Stimulated activated naive B cell treated with anti-CD40 and anti-IgM and Interleukin-4, amounts not matched to agents 10 μg/mL and 1 μg/mL and 100 μg/mL, for 72 hours (primary cell): ENCODE measurements at regions not wholly inside any gene's neighbourhood (a gene's known extent, or its start where the extent isn't known, plus 50 kb on each side); places are given as distances from the start of the nearest gene placed in this dataset.
"Not testable (repeated sequence)": the region's sequence is repeated elsewhere in the genome, so short reads cannot be mapped to it uniquely, and the experiment has no call there.

ENCODE experiments used
- ATAC-seq, 2 donors: fragments of 150-1000 bp; cut with Tn5 transposase; replicated peaks; 2 replicates each; pipeline ENCODE4 v1.10.0; 2021; ENCODE audit warnings: moderate library complexity in 1 of 2
- DNase-seq: peaks from one replicate; pipeline ENCODE4 v3.0.0; 2021
- H3K27ac Mint-ChIP-seq: one replicate; pipeline ENCODE4 v1.8.0; 2022; ENCODE audit warnings: mild to moderate bottlenecking, mixed read lengths
- H3K27me3 Mint-ChIP-seq, 2 donors: one replicate each; pipeline ENCODE4 v1.8.0; 2022; ENCODE audit warnings: mixed read lengths in 2 of 2
- H3K36me3 Mint-ChIP-seq, 2 donors: one replicate each; pipeline ENCODE4 v1.8.0; 2022; ENCODE audit warnings: mixed read lengths in 2 of 2, mild to moderate bottlenecking in 1 of 2
- H3K4me1 Mint-ChIP-seq, 2 donors: one replicate each; pipeline ENCODE4 v1.8.0; 2022; ENCODE audit warnings: mixed read lengths in 2 of 2, mild to moderate bottlenecking in 1 of 2
- H3K4me3 Mint-ChIP-seq, 2 donors: one replicate each; pipeline ENCODE4 v1.8.0; 2022; ENCODE audit warnings: mild to moderate bottlenecking in 2 of 2, mixed read lengths in 2 of 2, moderate library complexity in 1 of 2
- H3K9me3 Mint-ChIP-seq, 2 donors: one replicate each; pipeline ENCODE4 v1.8.0; 2022; ENCODE audit warnings: mixed read lengths in 2 of 2, mild to moderate bottlenecking in 1 of 2

DNA sequence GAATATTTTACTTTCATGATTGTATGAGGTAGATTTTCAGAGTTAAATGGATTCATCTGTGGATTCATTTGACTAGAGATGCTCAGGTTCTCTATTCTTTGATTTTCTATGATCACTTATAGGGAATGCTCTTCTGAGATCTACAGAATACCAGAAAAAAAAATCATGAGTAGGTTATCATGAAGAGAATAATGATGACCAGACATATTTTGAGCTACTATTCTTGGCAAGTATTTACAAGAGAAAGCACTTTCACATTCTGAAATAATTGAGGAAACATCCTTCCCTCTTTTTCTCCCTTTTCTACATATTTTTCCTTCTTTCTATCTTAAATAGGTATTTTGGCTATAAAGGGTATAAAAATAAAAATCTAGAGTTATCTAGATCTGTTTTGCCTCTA lies 543.0 kb upstream of the TUSC1 start:
- no peaks in the 10 kb centered on the region for H3K36me3 Mint-ChIP-seq
- peaks cover 4 to 5% of the 10 kb centered on the region in 2 donors for H3K9me3 Mint-ChIP-seq
- no peak for ATAC-seq
- H3K4me1 Mint-ChIP-seq: no peaks in the 10 kb centered on the region
- no peak for DNase-seq
- no peaks in the 10 kb centered on the region for H3K27me3 Mint-ChIP-seq
- H3K4me3 Mint-ChIP-seq: no peak overlapping the region
- H3K27ac Mint-ChIP-seq: no peak overlapping the region

DNA sequence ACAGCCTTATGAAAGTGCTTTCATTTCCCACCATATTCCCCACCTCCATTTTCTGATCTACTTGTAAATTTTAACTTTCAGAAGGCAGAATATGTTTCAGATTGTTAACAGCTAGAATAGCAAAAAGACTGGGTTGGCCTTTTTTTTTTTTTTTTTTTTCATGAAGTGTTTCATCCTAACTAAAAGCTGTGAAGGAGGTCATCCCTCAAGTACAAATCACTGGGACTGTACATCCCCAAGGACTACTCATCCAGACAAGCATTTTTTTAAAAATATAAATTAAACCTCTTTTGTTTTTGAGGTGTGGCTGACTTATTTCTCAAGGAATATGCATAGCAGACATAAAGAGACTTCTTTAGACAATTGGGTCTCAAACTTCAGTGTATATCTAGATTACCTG lies 542.1 kb upstream of the TUSC1 start:
- no peak overlapping the region for H3K27ac Mint-ChIP-seq
- ATAC-seq (no peak), DNase-seq (no peak)
- H3K4me3 Mint-ChIP-seq: no peak overlapping the region
- no peaks in the 10 kb centered on the region for H3K27me3 Mint-ChIP-seq
- H3K36me3 Mint-ChIP-seq: no peaks in the 10 kb centered on the region
- H3K9me3 Mint-ChIP-seq: peaks cover 5 to 6% of the 10 kb centered on the region in 2 donors
- H3K4me1 Mint-ChIP-seq: no peaks in the 10 kb centered on the region

DNA sequence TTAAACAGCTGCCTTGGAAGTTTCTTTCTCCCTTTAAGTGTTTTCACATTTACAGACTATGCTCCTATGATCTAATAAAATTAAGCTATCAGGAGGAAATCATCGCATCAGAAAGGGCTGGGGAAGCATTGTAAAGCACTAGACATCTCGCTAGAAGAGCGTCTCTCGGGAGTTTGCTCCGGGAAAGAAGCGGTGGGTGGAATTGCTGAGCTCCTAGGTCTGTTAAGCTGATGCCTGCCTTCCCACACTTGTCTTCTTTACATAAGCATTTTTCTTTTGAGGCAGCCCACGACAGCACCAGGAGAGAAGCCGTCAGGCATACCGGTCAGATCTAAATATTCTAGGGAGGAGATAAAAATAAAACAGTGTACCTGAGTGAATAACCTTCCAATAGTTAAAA lies 541.7 kb upstream of the TUSC1 start:
- DNase-seq: no peak
- Mint-ChIP-seq H3K4me1 (no peaks in the 10 kb centered on the region), H3K27ac (no peak overlapping the region), H3K4me3 (no peak overlapping the region), H3K27me3 (no peaks in the 10 kb centered on the region), H3K9me3 (peaks cover 5 to 6% of the 10 kb centered on the region in 2 donors), H3K36me3 (no peaks in the 10 kb centered on the region)
- ATAC-seq: no peak

DNA sequence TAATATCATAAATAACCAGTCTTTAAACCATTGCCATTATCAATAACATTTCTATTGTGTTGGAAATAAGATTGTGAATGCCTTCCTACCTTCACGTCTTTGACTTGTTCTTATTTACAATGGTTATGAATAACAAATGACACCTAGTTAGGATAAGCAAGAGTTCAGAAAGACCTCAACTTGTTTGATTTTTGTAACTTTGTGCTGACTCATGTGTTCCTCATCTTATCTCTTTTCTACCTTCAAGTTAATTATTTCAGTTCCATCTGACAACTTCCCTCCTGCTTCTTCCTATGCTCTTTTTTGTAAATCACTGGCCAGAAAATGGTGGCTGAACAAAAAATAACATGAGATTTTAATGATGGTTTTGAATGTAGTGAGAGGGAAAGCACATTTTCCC lies 538.5 kb upstream of the TUSC1 start:
- no peak overlapping the region for H3K27ac Mint-ChIP-seq
- H3K36me3 Mint-ChIP-seq: no peaks in the 10 kb centered on the region
- no peaks in the 10 kb centered on the region for H3K27me3 Mint-ChIP-seq
- peaks cover 4 to 5% of the 10 kb centered on the region in 2 donors for H3K9me3 Mint-ChIP-seq
- DNase-seq (no peak), ATAC-seq (no peak)
- H3K4me3 Mint-ChIP-seq: no peak overlapping the region
- no peaks in the 10 kb centered on the region for H3K4me1 Mint-ChIP-seq

DNA sequence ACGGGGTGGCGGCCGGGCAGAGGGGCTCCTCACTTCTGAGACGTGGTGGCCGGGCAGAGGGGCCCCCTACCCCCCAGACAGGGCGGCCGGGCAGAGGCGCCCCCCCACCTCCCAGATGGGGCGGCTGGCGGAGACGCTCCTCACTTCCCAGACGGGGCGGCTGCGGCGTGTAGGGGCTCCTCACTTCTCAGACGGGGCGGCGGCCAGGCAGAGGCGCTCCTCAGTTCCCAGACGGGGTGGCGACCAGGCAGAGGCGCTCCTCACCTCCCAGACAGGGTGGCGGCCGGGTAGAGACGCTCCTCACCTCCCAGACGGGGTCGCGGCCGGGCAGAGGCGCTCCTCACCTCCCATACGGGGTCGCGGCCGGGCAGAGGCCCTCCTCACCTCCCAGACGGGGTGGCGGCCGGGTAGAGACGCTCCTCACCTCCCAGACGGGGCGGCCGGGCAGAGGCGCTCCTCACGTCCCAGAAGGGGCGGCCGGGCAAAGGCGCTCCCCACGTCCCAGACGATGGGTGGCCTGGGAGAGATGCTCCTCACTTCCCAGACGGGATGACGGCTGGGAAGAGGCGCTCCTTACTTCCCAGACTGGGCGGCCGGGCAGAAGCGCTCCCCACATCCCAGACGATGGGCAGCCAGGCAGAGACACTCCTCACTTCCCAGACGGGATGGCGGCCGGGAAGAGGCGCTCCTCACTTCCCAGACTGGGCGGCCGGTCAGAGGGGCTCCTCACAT lies 536.6 kb upstream of the TUSC1 start:
- not testable (repeated sequence) for H3K4me1 Mint-ChIP-seq, H3K36me3 Mint-ChIP-seq, H3K9me3 Mint-ChIP-seq, H3K4me3 Mint-ChIP-seq, ATAC-seq, H3K27me3 Mint-ChIP-seq, DNase-seq, H3K27ac Mint-ChIP-seq

DNA sequence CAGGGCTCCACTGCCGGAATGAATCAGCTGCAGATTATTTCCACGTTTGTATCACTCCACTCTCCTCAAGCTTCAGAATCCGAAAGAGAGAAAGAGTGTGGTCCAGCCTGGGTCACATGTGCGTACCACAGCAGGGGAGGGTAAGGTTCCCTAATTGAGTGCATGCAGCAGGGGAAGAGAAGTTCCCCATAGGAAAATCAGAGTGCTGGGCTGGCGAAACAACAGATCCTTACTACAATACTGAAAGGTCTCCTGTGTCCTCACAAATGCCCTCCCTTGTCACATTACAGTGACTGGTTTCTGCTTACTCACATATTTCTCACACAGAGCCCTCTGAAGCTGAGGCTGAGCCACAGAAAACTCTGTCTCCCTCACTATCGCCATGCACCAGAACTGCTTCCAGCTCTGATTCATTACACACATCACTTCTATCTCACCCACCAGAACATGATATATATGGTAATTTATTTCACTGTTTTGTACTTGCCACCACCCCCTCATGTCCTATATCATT lies 532.2 kb upstream of the TUSC1 start:
- H3K36me3 Mint-ChIP-seq: no peaks in the 10 kb centered on the region
- no peak for DNase-seq
- no peak overlapping the region for H3K27ac Mint-ChIP-seq
- H3K4me1 Mint-ChIP-seq: no peaks in the 10 kb centered on the region
- no peaks in the 10 kb centered on the region for H3K27me3 Mint-ChIP-seq
- peak in 1 of 2 donors; percentile 16 for ATAC-seq
- H3K4me3 Mint-ChIP-seq: no peak overlapping the region
- no peaks in the 10 kb centered on the region for H3K9me3 Mint-ChIP-seq

DNA sequence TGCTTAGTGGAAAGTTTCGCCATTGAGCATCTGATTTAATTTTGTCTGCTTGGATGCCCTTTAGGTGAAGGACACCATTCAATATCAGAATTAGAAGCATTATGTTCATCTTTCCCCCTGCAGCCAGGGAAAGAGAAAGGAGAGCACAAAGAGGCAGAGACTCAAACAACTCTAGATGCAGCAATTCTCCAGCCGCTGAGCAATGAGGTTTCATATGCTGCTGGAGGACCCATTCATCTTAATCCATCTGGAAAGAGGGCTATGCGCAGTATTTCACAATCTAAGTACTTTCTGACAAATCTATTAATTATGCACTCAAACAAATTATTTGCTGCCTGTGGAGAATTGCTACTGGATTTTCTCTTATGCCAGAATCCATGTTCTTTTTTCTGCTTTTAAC lies 527.0 kb upstream of the TUSC1 start:
- H3K9me3 Mint-ChIP-seq: no peaks in the 10 kb centered on the region
- no peaks in the 10 kb centered on the region for H3K36me3 Mint-ChIP-seq
- no peak overlapping the region for H3K4me3 Mint-ChIP-seq
- no peaks in the 10 kb centered on the region for H3K27me3 Mint-ChIP-seq
- no peak for ATAC-seq
- H3K27ac Mint-ChIP-seq: no peak overlapping the region
- no peak for DNase-seq
- H3K4me1 Mint-ChIP-seq: no peaks in the 10 kb centered on the region

DNA sequence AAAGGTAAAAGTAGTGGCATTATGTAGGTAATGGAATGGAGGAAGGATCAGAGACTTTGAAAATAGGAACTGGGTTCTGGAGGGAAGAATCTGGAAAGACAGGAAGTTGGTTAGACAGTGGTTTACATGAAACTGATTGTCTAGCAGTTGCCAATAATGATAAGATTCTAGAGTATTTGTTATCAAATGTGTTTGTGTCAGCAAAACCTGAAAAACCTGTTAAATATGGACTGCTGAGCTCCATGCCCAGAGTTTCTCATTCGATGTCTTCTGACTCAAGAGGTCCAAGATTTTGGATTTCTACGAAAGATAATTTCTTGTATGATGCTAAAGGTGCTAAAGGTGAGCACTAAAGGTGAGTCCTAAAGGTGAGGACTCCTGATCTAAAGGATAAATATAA lies 515.0 kb upstream of the TUSC1 start:
- no peak overlapping the region for H3K4me3 Mint-ChIP-seq
- no peak for DNase-seq
- ATAC-seq: no peak
- no peak overlapping the region for H3K27ac Mint-ChIP-seq
- no peaks in the 10 kb centered on the region for H3K27me3 Mint-ChIP-seq
- H3K36me3 Mint-ChIP-seq: no peaks in the 10 kb centered on the region
- peaks cover 0 to 10% of the 10 kb centered on the region in 2 donors for H3K9me3 Mint-ChIP-seq
- no peaks in the 10 kb centered on the region for H3K4me1 Mint-ChIP-seq

DNA sequence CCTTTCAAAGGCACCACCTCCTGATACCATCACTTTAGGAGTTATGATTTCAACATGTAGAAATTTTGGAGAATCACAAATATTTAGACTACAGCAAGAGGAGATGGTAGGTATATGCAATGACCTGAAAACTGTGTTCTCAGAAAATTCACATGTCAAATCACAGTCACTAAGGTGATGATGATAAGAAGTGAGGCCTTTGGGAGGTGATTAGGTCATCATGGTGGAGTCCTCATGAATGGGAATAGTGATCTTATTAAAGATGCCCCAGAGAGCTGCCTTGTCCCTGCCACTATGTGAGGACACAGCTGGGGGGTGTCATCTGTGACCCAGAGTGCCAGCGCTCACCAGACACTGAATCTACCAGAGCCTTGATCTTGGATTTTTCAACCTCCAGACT lies 513.5 kb upstream of the TUSC1 start:
- H3K9me3 Mint-ChIP-seq: peaks cover 0 to 7% of the 10 kb centered on the region in 2 donors
- H3K27ac Mint-ChIP-seq: no peak overlapping the region
- H3K4me3 Mint-ChIP-seq: no peak overlapping the region
- H3K27me3 Mint-ChIP-seq: no peaks in the 10 kb centered on the region
- no peak for DNase-seq
- ATAC-seq: no peak
- no peaks in the 10 kb centered on the region for H3K36me3 Mint-ChIP-seq
- no peaks in the 10 kb centered on the region for H3K4me1 Mint-ChIP-seq

DNA sequence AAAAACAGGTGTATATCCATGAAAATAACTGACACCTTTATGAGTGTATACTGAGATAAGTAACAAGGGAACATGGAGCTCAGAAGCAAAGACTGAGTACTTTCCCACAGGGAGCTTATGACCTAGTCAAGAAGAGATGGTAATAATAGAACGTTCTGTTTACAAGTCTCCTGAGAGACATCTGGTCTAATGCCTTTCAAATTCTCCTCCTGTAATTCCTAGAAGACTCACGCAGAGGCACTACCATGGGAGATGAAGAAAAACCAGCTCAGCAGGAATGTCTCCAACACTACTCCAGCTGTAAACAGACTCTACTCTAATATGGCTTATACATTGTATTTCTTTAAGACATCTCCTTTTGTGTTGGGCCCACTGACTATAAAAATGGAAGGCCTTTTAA lies 503.6 kb upstream of the TUSC1 start:
- H3K27me3 Mint-ChIP-seq: no peaks in the 10 kb centered on the region
- no peaks in the 10 kb centered on the region for H3K36me3 Mint-ChIP-seq
- peaks cover 0 to 4% of the 10 kb centered on the region in 2 donors for H3K9me3 Mint-ChIP-seq
- H3K4me3 Mint-ChIP-seq: no peak overlapping the region
- no peaks in the 10 kb centered on the region for H3K4me1 Mint-ChIP-seq
- DNase-seq (no peak), ATAC-seq (no peak)
- H3K27ac Mint-ChIP-seq: no peak overlapping the region

DNA sequence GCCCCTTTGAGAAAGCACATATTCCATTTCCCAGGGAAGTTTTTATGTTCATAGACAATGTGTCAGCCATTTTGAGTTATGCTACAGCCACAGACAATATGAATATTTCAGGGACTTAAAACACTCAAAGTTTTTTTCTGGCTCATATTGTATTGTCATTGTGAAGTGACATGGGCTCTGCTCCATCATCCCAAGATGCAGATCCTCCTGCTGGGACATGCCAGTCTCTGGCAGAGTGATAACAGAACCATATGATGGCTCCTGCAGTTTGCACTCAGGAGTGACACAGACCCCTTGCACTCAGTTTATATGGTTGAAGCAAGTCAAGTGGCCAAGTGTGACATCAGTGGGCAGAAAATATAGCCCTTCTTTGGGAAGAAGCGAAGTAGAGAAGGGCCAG lies 498.4 kb upstream of the TUSC1 start:
- ATAC-seq: no peak

DNA sequence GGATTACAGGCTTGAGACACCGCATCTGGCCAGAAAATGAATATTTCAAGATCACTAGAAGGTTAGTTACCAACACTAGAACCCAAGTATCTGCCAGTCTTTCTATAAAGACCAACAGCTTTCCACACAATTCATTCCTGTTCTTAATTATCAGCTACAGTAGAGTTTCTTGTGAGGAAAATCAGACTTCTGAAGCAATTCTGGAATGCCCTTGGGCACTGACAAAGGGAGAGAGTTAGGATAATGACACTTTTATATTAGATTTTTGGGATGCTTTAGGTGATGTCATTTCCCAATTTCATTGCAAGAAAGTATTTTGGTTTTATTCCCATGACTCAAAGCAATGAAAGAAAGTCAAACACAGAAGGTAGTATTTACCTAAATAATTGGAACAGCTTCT lies 497.0 kb upstream of the TUSC1 start:
- no peak for DNase-seq
- H3K9me3 Mint-ChIP-seq: peaks cover 0 to 2% of the 10 kb centered on the region in 2 donors
- no peak for ATAC-seq
- H3K27me3 Mint-ChIP-seq: no peaks in the 10 kb centered on the region
- H3K36me3 Mint-ChIP-seq: no peaks in the 10 kb centered on the region
- no peak overlapping the region for H3K4me3 Mint-ChIP-seq
- no peak overlapping the region for H3K27ac Mint-ChIP-seq
- H3K4me1 Mint-ChIP-seq: no peaks in the 10 kb centered on the region

More for the DNA sequence above, 498.4 kb upstream of the TUSC1 start:
- no peak for DNase-seq
- Mint-ChIP-seq H3K4me1 (no peaks in the 10 kb centered on the region), H3K36me3 (no peaks in the 10 kb centered on the region), H3K27ac (no peak overlapping the region), H3K27me3 (no peaks in the 10 kb centered on the region), H3K9me3 (peaks cover 2 to 4% of the 10 kb centered on the region in 2 donors), H3K4me3 (no peak overlapping the region)

DNA sequence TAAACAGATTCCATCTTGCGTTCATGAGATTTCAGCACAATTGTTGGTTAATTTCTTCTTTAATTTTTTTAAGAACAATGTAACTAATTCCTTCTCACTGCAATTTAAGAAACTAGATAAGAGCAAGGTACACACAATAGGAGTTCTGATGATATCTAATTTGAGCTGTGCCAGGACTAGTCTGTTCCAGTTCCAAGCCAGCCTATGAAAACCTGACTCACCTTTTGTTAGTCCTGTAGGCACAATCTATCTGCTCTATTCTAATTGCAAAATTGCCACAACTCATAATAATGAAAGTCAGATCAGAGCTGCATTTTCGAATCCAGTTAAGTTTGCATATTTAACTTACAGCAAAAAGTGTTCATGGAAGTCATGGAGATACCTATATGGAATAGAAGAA lies 494.1 kb upstream of the TUSC1 start:
- DNase-seq: no peak
- Mint-ChIP-seq H3K4me3 (no peak overlapping the region), H3K4me1 (no peaks in the 10 kb centered on the region), H3K9me3 (peaks cover 0 to 2% of the 10 kb centered on the region in 2 donors), H3K27ac (no peak overlapping the region), H3K27me3 (no peaks in the 10 kb centered on the region), H3K36me3 (no peaks in the 10 kb centered on the region)
- ATAC-seq: no peak

DNA sequence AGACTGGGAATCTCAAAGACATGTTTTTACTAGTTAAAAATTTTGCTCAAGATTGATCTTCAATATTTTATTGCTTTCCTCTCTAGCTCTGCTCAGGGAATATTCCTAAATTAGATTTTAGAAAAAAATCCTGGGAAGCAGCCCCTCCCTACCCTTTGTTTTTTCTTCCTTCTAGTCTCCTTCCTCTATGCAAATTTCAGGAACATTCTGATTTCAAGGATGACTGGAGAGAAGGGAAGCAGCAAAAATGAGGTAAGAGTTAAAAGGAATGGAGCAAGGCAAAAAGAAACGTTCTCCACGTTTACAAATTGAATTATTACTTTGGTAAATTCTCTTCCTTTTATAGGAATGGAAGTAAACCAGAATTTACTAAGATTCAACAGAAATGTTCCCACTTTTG lies 493.4 kb upstream of the TUSC1 start:
- H3K27ac Mint-ChIP-seq: no peak overlapping the region
- ATAC-seq (no peak), DNase-seq (no peak)
- H3K27me3 Mint-ChIP-seq: no peaks in the 10 kb centered on the region
- H3K4me1 Mint-ChIP-seq: no peaks in the 10 kb centered on the region
- no peak overlapping the region for H3K4me3 Mint-ChIP-seq
- no peaks in the 10 kb centered on the region for H3K36me3 Mint-ChIP-seq
- H3K9me3 Mint-ChIP-seq: peaks cover 0 to 2% of the 10 kb centered on the region in 2 donors

DNA sequence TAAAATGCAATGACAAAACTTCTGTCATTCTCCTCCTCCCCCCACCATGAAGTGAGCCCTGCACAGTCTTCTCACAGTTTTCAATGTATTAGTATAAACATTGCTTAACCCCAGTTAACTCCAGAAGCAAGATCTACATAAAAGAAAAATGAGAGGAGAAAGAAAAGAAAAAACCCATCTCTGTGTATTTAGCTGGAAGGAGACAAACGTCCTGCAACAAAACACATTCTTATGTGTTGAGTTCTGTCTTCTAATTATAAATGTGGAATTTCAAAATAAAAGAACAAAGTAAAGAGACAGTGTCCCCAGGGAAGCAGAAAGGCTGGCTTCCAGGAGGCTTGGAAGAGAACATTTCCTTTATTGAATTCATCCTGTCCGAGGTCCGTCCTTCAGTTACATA lies 491.9 kb upstream of the TUSC1 start:
- ATAC-seq: no peak
- Mint-ChIP-seq H3K36me3 (no peaks in the 10 kb centered on the region), H3K9me3 (peaks cover under 1 to 2% of the 10 kb centered on the region in 2 donors), H3K4me1 (no peaks in the 10 kb centered on the region), H3K27ac (no peak overlapping the region), H3K27me3 (no peaks in the 10 kb centered on the region), H3K4me3 (no peak overlapping the region)
- no peak for DNase-seq
